ENCODE measurements at regions not wholly inside any gene's neighbourhood (a gene's known extent, or its start where the extent isn't known, plus 50 kb on each side); places are given as distances from the start of the nearest gene placed in this dataset.

GRCh38 chr11:79902493-79902892, 461.7 kb upstream of the TENM4 start:
- no peak for DNase-seq

DNA sequence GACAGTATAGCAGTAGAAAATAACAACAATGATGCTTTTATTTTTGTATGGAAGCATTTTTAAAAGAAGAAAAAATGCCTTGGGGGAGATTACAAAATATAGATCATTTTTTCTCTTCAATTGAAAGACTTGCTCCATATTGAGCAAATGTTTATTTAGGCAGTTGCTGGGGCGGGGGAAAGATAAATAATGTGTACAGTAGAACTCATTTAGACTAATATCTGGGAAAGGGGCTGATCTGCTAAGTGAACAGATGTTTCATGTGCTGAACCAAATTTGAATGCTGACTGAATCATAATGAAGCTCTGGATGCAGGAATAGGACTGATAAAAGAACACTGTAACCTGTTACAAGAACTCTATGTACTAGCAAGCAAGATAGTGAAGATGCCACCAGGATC, 457.1 kb upstream of the TENM4 start:
- no peak for DNase-seq

DNA sequence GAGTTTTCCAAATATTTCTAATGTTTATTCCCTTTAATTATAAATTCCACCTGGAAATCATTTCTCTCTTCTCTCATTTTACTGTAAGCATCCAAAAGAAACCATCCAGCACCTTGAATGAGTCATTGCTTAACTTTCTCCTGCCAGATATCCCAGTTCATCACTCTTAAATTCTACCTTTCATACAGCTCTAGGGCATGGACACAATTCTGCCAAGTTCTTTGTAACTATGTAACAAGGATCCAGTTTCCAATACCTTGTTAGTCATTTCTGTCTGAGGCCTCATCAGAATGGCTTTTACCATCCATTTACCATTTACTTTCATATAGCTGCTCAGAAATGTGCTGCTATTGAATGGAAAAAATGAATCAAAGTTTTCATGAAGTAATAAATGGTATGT, 455.4 kb upstream of the TENM4 start:
- DNase-seq: no peak

- DNase-seq: no peak
Measured at GRCh38 chr11:79894111-79894510, 453.3 kb upstream of the TENM4 start.

GRCh38 chr11:79890272-79890671, 449.4 kb upstream of the TENM4 start:
- DNase-seq: no peak

DNA sequence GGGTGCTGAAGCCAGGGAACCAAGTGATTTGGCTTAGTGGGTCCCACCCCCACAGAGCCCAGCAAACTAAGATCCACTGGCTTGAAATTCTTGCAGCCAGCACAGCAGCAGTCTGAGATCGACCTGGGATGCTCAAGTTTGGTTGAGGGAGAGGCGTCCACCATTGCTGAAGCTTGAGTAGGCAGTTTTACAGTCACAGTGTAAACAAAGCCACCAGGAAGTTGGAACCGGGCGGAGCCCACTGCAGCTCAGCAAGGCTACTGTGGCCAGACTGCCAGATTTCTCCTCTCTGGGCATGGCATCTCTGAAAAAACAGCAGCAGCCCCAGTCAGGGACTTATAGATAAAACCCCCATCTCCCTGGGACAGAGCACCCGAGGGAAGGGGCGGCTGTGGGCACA, 424.1 kb upstream of the TENM4 start:
- DNase-seq: no peak

DNA sequence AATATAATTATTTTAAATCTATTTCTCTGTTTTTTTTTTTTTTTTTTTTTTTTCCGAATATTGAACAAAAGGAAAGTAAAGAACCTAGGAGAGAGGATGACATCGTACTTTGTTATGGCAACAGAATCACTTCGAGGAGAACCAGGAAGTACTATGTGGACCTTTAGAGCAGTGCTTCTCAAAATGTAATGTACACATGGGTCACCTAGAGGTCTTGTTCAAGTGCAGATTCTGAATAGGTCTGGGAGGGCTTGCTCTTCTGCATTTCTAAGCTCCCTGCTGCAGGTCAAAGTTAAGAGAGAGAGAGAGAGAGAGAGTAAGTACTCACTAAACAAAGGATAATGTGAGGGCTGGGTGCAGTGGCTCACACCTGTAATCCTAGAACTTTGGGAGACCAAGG, 419.5 kb upstream of the TENM4 start:
- DNase-seq: no peak

DNA sequence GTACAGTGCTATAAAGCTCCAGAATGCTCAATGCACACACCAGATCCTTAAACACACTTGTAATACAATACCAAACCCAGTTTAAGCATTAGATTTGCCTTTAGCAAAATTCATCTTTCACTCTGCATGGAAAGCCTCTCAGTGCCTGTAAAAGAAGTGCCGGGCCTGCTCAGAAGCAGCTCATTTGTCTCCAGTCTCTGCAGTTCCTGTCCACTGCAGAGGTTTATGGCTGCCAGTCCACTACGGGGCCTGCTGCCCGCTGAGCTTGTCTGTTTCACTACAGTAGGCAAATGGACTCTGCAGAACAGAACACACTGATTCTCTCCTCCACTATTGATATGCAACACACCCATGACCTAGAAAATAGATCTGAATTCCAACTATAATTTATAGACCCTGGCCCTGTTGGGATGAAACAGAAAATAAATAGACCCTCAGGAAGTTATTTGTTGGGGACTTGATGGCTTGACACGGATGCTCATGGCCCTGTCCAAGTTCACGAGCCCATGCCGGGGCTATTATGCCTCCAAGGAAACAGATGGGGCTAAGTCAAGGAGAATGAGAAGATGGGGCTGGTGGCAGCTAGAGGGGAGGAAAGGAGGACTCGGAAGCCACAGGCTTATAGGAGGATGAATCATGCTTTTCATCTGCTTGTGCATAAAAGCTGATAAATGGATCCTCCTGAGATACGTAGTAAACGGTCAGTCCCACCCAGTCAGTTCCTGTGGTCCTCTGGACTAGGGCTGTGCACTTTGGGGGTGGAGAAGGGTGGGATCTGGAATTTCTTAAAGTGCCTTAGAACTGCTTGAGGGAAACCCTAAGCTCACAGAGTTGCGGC, 416.8 kb upstream of the TENM4 start:
- no peak for DNase-seq

- no peak for DNase-seq
Measured at GRCh38 chr11:79852176-79852575, 411.3 kb upstream of the TENM4 start.

GRCh38 chr11:79845002-79845709, 404.3 kb upstream of the TENM4 start:
- DNase-seq: no peak

DNA sequence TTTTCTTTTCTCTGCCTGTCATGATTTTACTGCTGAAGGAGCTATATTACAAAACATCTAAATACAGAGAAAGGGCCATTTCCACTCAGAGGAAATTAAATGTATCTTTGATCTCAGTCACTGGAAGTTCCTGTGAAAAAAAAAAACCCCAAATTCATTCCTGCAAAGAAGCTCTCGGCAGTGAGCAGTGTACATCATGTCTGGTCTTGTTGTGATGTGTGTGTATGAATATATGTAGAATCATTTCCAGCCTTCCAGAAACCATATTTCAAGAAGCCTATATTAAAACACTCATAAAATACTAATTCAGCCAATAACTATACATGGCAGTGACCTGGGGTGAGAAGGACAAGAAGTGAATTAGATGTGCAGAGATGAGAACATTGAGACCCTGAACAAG, 393.2 kb upstream of the TENM4 start:
- no peak for DNase-seq

DNA sequence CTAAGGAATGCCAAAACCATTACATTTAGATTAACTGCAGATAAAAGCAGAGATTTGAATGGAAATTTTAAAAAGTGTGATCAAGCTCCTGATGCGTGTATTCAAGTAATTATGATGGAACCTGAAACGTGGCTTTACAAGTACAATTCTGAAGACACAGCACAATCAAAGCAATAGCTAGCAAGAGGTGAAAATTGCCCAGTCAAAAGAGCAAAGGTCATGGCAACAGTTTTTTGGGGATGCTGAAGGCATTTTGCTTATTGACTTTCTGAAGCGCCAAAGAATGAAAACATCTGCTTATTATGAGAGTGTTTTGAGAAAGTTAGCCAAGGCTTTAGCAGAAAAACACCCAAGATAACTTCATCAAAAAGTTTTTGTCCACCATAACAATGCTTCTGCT, 389.6 kb upstream of the TENM4 start:
- DNase-seq: no peak

GRCh38 chr11:79829891-79830290, 389.1 kb upstream of the TENM4 start:
- DNase-seq: no peak

GRCh38 chr11:79822766-79823165, 381.9 kb upstream of the TENM4 start:
- no peak for DNase-seq

- DNase-seq: no peak
Measured at GRCh38 chr11:79813551-79813950, 372.7 kb upstream of the TENM4 start.

GRCh38 chr11:79809487-79809886, 368.7 kb upstream of the TENM4 start:
- no peak for DNase-seq

- no peak for DNase-seq
Measured at GRCh38 chr11:79807506-79807905, 366.7 kb upstream of the TENM4 start.

GRCh38 chr11:79796704-79797103, 355.9 kb upstream of the TENM4 start:
- no peak for DNase-seq

- DNase-seq: no peak
Measured at GRCh38 chr11:79794484-79795393, 353.9 kb upstream of the TENM4 start.

- no peak for DNase-seq
Measured at GRCh38 chr11:79794057-79794456, 353.2 kb upstream of the TENM4 start.

- DNase-seq: no peak
Measured at GRCh38 chr11:79786961-79787360, 346.1 kb upstream of the TENM4 start.

DNA sequence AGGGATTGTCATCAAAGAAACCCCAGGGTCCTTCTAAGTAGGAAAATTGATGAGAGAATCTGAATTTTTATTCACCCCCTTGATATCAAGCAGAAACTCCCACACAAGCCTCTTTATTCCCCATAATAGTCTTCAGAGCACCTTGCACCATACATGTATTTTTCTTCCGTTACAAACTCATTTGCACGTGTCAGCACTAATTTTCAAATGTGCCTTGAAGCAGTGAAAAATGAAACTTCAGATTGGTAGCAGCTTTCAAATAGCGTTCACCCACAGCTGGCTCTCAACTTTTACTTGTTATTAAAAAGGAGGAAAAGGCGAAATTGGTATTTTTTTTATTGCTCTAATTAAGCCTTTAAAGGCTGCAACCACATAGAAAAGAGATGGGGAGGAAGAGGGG, 343.0 kb upstream of the TENM4 start:
- no peak for DNase-seq

DNA sequence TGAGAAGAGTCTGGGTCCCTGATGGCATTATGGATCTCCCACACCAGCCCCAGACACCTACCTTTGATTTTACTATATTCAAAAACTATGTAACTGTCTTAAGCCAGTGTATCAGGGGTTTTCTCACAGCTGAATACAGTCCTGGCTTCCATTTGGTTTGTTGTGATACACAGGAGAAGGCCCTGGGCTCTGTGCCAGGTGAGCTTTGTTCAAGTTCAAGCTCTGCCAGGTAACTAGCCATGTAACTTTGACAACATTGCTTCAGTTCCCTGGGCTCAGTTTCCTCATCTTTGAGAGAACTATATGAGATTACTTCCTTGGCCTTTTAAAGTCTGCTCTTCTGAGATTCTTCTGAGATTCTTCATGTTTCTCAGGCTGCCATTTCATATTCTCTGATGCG, 327.5 kb upstream of the TENM4 start:
- DNase-seq: no peak
